ENCODE measurements at regions not wholly inside any gene's neighbourhood (a gene's known extent, or its start where the extent isn't known, plus 50 kb on each side); places are given as distances from the start of the nearest gene placed in this dataset.

DNA sequence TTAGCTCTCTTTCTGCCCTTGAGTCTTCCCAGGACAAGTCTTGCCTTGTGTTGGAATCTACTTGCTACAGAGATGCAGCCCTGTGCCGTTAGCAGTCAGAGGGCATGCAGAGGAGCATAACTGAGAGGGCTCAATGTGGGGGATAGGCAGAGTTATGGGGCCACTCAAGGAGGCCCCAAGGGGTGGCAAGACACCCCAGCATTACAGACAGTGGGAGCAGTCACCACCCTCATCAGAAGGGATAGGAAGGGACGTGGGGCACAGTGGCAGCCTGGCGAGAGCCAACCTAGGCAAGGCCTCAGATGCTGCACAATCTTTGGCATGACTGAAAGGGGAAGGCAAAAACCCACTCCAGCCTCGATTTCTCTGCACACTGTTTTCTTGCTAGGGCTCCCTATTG is 169.1 kb downstream of the TMEM18 start:
- DNase-seq = no peak

DNA sequence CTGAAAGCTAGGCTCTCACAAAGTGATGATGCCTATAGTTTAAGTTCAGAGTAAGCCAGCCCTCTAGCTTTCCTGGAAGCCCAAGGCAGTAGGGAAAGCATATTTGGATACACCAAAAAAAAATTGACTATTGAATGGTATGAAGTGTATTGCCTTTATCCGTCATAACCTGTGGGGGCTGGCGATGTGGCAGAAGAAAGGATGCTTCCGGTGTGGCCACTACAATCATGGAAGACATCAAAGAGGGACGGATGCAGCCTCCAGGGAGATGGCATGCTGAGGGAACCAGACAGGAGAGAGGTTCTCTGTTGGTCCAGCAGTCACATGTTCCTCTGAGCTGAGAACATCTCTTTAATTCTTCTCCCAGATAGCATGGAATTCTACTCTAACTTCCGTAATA is 170.3 kb downstream of the TMEM18 start:
- DNase-seq = no peak

DNA sequence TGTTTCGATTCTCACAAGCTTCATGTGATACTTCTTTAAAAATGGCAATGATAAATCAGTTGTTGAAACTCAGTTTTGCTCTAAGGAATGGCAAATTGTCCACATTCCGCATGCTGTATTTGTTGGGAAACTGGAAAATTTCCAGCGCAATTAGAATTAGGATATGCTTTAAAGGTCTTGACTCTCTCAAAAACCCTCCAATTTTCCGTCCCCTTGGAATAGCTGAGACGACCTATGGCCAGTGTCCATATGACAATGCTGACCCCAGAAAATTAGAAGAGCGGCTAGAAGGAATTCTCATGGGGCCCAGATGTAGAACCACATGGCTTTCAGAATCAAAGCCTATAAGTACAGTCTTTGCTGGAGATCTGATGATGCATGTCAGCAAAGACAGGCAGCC is 170.8 kb downstream of the TMEM18 start:
- no peak for DNase-seq

DNA sequence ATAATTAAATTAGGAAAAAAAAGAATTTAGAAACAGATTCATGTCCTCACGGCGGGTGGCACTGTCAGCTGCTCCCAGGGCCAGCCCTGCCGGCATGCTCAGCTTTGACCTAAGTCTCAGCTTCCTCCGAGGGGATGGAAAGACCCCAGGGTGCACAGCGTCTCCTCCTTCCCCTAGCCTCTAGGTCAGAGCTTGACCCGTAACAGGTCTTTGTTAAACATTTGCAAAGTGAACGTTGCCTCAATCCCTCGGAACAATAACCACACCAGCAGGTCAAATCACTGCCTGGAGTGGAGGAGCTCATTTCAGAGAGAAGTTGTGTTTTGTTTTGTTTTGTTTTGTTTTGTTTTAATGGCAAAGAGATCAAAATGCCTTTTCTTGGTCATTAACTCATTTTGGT is 171.3 kb downstream of the TMEM18 start:
- no peak for DNase-seq

DNA sequence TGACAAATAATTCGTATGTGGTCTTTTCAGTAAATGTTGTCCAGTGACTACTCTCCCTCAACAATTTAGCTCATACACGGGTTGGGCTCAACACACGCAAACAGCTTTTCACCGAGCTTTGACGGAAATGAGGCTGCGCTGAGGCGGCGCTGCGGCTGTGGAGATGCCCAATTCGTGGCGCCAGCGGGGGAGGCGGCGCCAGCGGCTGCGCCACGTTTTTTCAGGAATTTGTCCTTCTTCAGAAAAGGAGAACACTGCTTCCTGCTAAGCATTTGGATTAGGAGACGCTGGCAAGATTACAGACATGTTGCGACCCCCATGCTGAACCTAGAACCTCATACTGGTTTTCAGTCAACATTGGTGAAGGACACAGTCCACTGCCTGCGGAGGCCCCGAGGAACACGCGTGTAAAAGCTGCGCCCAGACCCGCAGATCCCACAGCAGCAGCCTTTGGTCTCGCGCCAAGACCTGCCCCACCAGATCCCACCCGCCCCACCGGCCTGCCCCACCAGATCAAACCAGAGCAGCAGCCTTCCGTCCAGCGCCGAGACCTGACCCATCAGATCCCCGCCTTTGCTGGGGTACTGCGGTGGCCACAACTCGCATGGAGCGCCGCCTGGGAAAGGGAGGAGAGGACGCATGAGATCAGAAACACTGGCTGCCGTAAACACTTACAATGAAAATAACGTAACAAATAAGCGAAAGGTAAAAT is 173.8 kb downstream of the TMEM18 start:
- DNase-seq = no peak

DNA sequence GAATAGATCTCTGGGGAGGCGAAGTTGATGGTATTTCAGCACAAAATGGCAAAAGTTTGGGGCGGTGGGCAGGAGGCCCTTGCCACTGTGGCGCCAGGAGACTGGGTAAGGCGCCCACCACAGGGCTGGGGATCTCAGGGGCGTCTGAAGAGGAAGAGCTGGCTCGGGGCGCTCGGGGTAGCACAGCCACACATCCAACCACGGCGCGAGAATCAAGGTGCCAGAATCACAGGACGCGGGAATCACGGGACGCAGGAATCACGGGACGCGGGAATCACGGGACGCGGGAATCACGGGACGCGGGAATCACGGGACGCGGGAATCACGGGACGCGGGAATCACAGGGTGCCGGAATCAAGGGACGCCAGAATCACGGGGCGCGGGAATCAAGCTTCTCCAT is 174.4 kb downstream of the TMEM18 start:
- no peak for DNase-seq

DNA sequence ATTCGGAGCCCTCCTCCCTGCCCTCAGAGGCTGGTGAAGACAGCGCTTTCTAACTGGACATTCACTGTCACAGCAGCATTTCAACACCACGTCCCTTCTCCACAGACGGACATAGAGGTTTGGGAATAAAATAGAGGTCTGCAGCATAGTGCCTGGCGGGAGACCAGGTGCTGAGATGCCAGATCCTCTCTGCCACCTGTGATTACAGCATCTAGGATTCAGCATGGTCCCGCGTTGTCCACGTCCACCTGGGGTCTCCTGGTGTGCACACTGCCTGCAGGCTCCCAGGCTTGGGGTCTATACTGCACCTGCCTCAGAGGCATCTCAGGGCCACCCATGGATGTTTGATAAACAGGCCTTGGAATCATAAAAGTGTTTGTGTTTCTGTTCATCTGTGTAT is 175.5 kb downstream of the TMEM18 start:
- DNase-seq = no peak

DNA sequence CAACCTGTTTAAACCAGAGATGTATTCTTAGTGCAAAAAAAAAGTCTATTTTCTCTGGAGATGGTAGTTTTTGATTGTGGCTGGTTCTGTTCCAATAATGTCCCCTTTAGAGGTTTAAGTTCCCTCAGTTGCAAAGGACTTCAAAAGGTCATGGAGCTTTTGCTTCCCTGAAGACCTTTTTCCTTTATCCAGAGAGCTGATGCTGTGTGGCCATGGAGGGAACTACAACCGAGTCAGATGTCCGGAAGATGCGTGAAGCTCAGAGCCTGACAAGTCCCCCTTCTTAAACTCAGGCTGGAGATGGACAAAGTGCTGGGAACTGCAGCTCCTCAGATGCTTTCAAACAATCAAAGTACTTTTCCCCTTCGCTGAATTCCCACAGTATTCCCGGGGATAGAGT is 176.1 kb downstream of the TMEM18 start:
- DNase-seq = no peak

DNA sequence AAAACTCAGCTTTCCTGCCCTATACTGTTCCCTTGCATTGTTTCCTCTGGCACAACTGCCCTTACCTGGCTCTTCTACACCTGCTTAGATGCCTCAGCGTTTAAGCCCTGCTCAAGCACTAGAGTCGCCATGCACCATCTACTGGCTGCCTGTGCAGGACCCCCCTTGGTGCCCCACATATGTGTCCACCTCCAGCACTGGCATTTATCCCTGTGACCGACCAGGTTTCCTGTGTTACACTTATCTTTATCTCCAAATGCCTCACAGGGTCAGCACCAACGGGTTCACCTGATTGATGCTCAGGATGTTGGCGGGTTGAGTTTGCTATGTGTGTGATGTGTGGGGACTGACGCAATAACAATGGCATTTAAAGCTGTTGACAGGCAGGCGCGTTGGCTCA is 177.5 kb downstream of the TMEM18 start:
- DNase-seq = no peak

DNA sequence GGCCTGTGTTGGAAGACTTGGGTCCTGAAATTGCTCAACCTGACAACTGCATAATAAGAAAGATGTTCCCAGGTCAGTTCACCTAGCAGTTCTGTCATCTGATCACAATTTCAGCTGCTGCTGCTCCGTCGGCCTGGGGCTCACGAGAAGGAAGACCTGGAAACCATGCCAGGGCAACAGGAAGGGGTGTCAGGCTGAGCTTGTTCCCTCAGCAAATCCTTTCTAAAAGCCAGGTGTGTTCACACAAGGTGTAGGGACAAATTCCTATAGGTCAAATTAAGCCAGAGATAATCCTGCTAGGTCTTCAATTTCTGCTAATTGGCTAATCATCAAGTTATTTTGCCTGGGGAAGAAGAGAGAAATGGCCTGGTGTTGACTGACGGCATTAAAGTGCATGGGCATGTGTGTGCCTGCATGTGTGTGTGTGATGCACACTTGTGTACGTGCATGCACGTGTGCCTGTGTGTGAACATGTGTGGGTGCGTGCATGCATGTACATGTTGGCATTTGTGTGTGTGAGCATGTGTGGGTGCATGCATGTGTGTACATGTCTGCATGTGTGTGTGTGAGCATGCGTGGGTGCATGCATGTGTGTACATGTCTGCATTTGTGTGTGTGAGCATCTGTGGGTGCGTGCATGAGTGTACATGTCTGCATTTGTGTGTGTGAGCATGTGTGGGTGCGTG is 178.6 kb downstream of the TMEM18 start:
- DNase-seq = no peak

DNA sequence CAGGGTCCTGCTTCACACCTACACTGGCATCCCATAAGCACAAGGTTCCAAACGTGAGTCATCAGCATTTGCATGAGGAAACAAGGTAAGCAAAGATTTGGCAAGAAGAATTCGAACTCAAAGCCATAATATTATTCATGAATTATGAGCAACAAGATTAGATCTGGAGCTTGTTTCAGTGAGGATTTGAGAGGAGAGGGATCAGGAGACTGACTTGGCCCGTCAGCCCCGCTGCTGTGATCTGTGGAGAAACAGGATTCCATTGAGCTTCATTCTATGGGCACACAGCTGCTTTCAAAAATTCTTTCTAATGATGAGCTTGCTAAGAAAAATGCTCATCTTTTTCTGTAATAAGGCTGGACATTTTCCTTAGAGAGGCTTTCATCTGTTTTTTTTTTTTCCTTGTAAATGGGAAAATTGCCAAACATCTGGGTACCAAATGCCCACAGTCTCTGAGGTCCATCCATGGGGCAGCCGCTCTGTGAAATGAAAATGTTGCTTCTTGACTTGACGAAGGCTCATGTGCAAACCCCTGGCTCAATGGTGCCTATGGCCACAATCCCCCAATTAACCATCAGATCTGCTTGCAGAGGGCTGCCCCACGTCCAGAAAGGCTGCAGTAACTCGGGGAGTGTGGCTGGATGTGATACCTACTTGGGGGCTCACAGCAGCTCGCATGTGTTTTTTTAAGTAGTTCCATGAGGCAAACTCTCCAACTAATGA is 179.3 kb downstream of the TMEM18 start:
- no peak for DNase-seq

DNA sequence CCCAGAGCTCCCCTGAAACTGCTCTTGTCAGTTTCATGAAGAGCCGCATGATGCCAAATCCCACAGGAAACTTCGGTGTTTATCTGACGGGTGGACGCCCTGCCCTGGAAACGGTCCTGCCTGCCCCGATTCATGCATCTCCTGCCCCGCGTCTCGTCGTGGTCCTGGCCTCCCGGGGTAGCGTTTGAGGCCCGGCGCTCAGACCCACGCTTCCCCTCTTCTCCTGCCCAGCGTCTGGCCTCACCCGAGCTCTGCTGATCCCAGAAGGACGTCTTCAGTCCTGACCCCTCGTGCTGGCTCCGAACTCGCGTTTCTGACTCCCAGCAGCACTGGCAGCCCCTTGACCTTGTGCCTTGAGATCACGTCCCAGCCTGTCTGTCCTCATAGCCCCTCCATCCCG is 180.5 kb downstream of the TMEM18 start:
- DNase-seq = no peak

DNA sequence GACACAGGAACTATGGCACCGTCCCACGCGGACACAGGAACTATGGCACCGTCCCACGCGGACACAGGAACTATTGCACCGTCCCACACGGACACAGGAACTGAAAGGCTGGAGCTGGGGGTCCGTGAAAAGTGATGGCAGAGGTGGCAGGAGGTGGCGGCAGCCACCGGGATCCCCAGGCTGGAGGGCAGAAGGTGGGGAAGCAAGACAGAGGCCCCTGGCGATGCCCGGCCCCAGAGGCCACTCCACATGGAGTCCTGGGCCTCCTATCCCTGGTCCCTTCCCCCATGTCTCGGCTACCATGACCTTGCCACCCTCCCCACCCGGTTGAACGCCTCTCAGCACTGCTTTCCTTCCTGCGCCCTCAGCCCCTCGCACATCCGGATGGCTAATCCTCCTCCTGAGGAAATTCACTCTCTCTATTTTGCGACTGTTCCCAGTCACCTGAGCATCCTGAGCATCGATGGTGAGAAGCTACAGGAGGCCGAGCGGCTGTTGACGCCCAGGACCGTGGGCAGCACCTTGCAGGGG is 181.4 kb downstream of the TMEM18 start:
- DNase-seq = no peak

DNA sequence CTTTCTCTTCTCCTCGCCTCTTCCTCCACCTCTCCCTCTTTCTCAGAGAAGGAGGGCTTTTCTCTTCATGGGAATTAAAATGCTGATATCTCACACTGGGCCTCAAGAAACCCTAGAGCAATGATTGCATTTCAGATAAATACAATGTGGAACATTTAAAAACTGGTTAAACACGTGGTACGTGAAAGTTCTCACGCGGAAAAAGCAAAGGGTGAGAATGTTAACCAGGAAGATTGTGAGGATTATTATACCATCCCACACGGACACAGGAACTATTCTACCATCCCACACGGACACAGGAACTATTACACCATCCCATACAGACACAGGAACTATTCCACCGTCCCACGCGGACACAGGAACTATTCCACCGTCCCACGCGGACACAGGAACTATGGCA is 182.4 kb downstream of the TMEM18 start:
- DNase-seq = no peak

DNA sequence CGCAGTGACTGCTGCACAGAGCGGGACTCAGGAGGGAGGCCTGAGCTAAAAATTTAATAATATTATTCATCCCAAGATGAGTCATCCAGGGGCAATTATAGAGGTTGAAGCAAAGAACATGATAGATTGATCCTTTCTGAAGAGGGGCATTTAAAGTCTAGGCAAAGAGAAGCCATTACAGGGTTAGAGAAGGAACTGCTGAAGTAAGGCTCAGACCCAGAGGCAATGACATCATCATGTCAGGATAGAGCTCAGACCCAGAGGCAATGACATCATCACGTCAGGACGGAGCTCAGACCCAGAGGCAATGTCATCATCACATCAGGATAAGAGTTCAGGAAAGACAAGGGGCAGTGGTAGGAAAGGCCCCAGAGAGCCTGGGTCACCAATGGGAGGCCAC is 184.0 kb downstream of the TMEM18 start:
- no peak for DNase-seq

DNA sequence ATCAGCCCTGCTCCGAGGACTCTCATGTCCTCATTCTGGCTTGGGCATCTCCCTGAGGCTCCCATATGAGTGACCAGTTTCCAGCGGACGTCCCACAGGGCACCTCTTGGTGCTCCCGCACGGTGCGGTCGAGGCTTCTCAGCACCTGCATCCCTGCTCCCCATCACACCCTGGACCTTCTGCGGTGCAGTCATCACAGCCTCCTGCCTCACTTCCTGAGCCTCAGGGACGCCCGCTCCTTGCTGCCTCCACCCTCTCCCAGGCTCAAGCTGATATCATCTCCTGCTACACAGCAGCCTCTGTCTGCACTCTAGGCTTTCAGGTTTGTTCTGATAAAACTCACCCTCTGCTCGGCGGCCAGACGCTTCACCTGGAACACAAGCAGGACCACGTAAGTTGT is 185.0 kb downstream of the TMEM18 start:
- no peak for DNase-seq

DNA sequence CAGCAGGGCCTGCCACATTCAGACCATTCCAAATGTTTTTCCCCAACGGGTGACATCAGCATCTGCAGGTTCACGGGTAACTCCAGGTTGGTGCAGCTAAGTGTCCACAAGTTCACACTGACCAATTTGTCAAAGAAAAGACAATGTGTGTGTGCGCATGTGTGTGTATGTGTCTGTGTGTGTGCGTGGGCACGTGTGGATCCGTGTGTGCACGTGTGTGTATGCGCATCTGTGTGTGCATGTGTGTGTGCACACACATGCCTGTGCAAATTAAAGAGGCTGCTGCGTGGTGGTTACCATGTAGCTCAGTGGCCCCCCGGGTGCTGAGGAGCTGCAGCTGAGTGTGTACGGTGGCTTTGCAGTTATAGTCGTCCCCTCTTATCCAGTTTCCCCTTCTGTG is 187.4 kb downstream of the TMEM18 start:
- DNase-seq = no peak

DNA sequence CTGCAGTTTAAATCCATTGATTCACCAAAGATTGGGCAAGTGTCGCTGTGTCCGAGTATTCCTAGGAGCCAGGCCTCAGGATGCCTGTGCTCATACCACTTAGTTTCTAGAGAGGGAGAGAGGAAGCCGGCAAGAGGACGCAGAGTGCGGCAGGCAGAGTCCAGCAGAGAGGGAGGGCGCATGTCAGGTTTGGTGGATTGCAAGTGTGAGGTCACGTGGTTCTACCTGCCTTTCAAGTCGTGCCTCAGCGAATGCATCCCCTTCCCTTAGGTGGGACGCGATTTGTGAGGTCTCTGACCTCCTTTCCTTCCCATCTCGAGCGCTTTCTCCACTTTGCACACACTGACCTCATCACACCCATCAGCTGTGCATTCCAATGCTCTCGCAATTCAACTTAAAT is 188.1 kb downstream of the TMEM18 start:
- no peak for DNase-seq

DNA sequence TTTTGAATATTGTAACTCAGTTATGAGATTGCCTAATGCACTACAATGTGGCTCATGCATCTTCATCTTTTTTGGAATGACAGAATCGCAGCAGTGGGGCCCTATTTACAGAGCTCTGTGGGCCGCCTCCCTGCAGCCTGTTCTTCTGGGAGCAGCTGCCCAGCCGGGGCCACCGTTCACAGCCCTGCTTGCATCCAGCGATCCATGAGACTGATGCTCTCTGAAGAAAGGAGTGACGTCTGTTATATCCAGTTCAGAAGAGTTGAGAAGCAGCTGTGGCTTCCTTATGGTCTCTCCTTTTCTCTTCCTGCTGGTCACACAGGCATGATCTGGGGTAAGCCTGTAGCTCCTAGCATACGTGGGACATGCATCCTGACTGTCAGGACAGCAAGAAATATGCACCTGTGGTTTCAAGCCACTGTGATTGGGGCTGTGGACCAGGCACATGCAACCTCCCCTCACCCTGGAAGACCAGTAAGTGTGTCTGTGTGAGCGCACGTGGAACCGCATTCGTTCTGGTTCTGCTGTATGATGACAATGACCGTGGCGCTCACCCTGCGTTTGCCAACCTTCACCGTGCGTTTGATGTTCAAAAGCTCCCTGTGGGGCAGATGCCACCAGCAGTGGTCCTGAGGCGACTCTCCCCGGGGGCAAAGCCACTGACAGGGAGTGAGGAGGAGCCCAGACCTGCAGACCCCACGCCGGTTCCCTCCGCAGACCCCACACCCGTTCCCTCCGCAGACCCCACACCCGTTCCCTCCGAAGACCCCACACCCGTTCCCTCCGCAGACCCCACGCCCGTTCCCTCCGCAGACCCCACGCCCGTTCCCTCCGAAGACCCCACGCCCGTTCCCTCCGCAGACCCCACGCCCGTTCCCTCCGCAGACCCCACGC is 189.8 kb downstream of the TMEM18 start:
- no peak for DNase-seq

DNA sequence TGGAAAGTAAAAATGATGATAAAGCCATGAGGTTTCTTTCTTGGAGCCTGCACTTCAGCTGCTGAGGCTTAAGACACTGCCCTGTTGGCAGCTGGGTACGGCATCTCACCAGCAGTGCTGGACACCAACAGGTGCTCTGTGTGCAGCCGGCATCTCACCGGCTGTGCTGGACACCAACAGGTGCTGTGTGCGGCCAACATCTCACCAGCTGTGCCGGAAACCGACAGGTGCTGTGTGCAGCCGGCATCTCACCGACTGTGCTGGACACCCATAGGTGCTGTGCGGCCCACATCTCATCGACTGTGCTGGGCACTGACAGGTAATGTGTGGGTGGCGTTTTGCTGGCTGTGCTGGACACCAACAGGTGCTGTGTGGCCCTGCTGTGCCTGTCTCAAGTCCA is 190.8 kb downstream of the TMEM18 start:
- DNase-seq = no peak

DNA sequence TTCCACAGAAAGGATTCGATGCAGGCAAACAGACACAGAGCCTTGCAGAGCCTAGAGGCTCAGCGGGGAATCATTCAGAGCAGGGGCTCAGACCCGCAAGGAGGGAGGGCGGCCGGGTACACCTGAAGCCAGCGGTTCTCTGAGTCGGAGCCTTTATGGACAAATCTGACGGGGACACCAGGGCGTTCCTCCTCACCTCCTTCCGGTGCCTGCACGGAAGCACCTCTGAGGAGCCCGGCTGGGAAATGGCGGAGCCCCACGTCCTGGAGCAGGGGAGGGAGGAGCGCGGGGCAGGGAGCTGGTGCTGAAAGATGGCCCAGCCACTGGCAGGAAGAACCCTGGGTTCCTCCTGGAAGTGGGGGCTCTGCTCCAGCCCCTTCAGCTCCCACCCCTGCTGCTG is 193.5 kb upstream of the ALKAL2 start:
- DNase-seq = no peak

DNA sequence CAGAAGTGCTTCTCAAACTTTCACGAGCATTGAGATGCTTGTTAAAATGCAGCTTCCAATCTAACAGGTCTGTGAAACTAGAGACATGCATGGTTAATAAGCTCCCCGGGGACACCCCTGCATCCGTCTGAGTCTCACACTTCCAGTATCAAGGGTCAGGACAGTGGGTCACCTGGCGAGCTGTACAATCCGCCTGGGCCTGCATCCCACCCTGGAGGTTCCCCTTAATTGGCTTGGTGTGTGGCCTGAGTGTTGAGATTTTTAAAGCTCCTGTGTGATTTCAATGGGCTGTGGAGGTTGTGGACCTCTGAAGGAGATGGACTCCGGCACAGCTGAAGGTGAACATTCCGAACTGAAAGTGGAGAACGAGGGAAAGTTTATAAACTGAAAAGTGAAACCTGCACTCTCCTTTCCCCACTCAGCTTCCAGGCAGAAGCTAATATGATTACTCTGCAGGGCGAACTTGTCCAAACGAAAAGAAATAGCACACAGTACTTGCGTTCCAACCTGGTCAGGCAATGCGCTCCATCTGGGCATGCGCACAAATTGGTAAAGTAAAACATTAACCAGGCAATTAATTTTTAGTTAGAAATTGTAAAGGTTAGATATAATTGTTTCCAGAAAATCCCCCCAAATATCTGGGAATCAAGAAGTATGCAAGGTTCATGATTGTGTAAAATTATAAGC is 191.7 kb upstream of the ALKAL2 start:
- DNase-seq = no peak
